COLO668 (cell line): ENCODE measurements at regions not wholly inside any gene's neighbourhood (a gene's known extent, or its start where the extent isn't known, plus 50 kb on each side); places are given as distances from the start of the nearest gene placed in this dataset.
A peak's percentile ranks its signal among the peaks of the same experiment; 100 is the strongest.
"Not testable (repeated sequence)": the region's sequence is repeated elsewhere in the genome, so short reads cannot be mapped to it uniquely, and the experiment has no call there.

ENCODE experiments used
- DNase-seq: peaks from one replicate; lab custom pipeline; 2025; ENCODE audit not compliant: unreplicated experiment; lab: John Stamatoyannopoulos, UW

DNA sequence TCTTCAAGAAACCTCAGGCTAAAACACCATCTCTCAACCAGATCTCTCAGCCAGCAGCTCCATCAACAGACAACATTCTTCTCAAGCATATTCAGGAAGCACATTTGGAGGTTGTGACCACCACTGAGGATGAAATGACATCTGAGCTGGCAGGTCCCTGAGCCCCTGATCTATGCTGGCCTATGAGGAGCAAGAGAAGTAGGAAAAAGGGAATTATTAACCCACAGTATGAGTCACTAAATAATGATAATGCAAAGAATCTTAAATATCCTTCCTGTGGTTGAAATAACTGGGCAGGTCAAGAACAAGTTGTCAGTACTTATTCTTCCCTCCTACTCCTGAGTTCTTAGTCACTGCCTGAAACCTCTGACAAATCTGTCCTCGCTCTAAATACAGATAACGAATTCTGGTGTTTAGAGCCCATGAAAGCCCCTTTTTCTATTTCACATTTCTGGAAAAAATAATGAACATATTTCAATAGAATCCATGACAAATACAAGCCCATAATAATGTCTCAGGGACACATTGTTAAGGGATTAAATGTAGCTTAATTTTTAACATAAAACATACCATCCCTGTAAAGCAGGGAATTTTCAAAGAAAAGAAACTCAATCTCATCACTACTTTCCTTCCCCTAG, 225.8 kb upstream of the IRS2 start:
- DNase-seq = no peak

DNA sequence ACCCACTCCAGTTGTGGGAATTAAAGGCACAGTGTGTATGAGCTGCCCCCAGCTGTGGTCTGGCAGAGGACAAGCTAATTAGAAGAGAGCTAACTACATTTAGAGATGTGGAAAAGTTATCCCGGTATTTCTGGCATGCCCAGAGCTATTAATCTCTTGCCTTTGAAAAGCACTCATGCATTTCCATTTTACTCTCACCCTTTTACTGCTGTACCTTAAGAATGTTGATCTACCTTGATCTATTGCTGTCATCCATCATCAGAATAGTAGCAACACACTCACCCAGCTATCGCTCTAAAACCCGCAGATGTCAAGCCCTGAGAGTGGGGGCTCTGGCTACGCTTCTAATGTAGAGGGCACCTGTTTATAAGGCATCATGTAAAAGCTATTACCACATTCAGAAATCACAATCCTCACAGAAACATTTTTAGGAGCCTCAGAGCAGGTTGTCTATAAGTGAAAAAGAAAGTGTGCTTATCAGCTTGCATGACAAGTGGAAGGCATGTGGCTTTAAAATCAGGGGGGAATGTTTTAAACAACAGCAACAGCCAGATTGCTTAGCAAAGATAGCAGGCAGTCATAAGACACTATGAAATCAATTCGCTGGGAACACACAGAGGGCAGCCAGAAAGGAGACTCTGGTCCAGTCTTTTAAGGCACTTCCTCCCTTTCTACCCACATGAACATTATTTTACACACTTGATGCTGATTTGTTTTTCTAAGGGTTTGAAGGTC, 224.2 kb upstream of the IRS2 start:
- peak; percentile 48 for DNase-seq

DNA sequence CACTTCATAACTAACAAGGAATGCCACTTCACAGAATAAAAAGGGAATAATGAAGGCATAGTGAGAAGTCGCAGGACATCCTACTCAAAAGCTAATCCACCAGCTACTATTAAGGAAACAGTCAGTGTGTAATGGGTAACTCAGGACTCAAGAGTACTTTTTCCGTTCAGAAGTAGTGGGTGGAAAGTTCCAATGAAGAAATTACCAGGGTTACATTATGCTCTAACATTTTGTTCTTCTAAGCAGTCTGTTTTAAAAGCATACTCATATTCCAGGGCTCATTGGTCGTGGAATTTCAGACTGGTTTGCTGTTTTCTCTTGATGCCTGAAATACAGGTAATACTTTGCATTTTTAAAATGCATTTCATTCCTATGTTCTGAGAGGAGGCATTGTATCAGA, 222.4 kb upstream of the IRS2 start:
- no peak for DNase-seq

DNA sequence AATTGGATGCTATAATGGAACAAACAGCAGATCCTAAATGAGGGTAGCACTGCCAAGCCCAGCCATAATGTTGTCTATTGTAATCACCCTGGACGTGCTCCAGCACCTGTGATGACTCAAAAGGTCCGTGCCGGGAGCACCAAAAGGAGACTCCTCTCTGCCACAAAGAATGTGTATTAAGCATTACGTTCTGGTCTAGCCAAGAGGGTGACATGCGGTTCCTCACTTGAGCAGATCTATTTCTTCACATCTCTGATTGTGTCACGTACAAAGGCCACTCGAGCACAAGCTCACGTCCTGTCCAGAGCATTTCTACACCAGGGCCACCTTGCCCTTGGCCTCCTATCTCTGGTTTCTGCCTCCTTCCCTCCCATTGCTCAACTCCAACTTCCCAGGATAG, 219.9 kb upstream of the IRS2 start:
- peak; percentile 68 for DNase-seq

DNA sequence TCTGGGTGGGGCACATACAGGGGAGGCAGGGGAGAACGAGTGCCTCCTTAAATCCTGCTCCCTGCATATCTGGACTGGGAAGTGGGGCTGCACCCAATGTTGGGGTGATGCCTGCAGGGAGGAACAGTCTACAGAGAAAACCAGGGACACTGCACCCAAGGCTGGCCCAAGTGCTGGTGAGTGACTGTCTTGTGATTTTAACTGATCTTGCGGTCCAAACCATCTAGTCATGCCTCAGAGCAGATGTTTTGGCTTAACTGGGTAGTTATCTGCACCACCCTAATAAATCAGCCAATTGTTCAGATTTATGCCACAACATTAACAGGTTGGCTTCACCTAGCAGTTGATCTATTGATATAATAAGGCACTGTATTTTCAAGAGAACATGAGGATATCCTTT, 219.2 kb upstream of the IRS2 start:
- no peak for DNase-seq

DNA sequence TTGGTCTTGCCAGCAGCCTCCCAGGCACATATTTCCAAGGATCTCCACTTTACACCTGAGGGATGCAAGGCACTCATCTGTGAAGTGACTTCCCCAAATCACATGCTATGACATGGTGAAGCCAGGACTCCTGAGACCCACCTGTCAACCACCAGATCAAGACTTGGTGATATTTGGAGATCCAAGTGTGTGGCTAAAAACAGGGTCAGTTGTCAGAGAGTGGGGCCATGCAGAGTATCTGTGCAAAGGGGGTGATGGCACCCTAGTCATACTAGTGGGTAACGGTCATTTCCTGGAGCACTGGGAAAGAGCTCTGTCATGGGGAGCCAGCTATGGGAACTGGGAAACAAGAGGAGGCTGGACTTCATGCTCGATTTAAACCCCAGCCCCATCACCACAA, 218.4 kb upstream of the IRS2 start:
- no peak for DNase-seq

DNA sequence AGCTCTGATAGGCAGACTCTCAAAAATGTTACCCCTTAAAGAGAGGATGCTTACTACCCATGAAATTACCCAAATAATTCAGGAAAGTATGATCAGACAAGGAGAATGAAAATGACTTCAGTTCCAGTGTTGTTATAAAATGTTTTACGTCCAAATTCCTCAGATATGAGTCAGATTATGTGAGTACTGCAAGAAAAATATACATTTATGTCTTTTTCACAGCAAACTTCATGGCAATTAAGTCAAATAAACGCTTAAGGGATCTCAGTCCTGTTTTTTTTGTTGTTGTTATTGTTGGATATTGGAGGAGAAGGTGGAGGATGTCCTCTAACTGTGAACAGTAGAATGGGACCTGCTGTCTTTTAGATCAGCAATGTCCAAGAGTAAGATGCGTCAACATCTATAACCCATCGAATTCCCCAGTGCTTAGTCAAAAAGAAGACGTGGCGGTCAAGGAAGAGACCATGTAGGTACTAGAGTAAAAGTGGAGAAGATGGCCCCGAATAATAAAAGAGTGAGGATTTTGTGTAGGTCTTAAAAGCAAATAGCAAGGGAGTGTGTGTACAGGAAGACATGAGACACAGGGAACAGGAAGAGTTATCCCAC, 215.4 kb upstream of the IRS2 start:
- no peak for DNase-seq

DNA sequence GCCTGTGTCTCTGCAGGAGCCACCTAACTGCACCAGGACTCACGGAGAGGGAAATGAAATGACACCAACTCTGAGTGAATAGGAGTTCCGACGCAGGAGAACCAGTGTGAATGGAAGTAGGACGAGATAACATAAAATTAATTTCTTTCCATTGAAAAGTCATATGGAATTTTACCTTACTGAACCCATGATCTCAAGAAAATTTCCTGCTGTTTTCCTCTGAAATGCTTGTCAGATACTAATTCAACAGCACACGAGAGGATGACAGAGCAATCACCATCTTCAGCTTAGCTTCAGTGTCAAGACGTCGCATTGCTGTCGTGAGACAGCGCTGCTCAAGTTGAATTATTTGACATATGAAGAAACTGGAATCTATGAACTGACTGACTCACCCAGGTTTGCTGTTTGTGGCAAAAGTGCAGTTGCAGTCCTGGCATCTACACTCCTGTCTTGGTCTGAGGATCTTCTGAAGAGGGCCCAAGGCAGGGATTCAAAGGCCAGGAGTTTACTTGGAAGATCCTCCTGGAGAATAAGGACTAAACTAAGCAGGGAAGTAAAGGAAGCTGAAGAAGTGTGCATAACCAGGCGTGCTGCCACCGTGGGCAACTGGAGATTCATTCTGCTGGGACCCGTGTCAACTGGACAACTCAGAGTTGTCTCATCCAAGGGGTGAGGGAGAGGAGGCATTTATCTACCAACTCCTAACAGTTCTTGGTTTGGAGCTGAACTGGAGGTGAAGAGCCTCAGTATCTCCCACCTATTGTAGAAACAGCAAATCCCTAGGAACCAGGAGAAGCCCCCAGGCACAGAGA, 214.4 kb upstream of the IRS2 start:
- DNase-seq = no peak

DNA sequence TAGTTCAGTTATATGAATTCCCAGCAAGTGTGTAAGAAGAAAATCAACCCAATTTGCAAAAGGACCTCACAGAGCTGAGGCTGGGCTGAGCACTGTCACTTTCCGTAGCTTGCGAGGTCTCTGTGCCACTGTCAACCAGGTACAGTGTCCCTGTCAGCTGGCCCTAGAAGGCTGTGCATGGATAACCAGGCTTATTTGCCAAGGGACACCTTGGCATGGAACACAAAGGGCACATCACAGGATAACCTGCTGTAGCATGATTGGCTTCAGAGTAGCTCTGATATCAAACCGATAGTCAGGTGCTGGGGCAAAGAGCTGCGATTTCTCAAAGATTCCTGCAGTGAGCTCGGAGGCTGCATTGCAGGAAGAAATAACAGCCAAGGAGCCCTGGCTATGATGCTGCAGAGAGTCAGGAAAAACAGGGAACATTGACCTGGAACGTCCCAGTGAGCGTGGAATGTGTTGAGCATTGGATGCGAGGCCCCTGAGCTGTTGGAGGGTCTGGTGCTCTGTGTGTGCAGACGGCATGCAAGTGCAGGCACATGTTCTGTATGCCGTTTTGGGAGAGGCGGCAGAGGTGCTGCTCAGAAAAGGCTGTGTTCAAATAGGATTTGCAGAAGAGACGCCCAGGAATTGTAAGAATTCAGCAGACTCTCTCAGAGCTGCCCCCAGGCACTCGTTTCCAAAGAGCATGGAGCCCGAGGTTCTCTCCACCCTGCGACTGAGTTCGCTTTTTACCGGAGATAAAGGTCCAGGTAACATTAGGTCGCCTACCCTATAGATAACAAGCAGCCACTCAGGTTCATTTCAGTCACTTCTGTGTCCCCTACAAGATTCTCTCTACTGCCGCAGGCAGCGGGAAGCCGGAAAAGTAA, 213.5 kb upstream of the IRS2 start:
- no peak for DNase-seq

DNA sequence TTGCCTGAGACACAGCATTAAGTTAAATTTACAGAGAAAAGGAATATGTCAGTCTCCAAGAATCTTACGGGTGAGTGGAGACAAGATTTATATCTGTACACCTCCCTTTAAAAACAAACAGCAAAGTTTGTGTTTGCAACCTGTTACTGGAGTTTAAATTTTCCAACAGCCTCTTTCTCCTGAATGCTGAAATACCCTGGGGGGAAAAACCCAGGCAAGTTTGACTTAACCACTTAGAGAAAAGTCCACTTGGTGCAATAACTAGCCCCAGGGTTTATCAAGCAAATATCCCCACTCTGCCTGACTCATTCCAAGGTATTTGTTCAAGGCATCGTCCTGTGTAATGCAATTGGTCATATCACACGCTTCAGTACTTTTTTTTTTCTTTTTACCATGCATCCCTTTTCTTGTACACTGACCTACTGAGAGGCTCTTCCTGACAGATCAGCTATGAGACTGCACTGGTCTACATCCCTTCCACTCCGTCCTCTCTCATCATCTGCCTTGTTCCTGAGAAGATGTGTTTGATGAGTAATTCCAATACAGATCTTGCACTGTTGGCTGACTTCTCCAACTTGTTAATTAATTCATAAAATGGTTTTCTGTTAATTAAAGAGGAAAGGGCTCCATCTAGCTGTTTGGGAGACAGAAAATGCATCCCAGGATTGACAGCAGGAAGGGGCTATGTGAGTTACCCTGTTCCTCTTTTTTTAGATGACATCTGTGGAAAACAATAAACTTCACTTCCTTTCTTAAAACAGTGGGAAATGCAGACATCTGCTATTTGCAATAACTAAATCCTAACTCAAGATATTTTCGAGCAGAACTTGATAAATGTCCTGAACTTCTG, 212.5 kb upstream of the IRS2 start:
- DNase-seq = no peak

DNA sequence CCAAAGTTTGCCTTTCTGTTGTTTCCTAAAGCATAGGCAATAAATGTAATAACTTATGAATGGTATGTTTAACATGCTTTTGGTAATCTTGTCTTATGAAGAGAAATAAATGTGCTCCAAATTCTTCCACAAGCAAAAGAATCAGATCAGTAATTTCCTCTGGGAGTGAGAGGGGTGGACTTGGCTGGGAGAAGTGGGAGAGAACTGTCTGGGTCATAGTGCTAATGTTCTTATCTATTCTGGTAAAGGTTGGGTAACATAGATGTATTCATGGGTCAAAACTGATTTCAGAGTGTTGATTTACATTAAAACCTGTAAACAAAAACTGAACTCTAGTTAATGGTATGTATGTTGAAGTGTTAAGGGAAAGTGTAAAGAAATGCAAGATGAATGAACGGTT, 211.7 kb upstream of the IRS2 start:
- no peak for DNase-seq

DNA sequence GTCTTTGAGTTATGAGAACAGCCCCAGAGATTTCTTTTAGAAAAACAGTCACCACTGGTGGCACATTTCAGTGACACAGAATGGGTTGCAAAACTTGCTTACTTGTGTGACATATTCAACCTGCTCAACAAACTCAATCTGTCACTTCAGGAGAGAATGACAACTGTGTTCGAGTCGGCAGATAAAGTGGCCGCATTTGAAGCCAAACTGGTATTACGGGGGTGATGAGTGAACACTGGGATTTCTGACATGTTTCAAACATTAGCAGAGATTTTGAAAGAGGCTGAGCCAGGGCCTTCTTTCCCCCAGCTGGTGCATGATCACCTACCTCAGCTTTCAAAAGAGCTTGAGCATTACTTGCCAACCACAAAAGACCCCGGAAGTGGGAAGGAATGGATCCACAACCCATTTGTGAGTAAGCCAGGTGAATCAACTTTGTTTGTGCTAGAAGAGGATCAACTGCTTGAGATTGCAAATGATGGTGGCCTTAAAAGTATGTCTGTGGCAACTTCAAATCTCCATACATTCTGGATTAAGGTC, 210.7 kb upstream of the IRS2 start:
- not testable (repeated sequence) for DNase-seq

DNA sequence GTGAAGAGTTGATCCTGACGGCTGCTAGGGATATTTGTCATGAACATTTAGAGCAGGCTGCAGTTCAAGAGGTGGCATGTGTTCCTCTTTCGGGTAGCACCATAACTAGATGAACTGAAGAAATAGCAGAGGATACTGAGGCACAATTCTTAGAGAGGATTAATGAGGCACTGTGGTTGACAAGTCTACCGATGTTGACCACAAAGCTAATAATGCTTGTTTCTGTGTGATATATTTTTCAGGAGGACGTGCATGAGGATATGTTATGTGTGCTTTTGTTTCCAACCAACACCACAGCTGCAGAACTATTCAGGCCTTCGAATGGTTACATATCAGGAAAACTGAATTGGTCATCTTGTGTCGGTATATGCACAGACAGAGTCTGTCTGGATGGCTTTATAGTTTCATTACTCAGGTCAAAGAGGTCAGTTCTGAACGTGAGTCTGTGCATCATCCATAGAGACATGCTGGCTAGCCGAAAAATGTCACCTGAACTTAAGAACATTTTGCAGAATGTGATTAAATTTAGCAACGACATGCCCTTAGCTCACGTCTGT, 210.1 kb upstream of the IRS2 start:
- DNase-seq = no peak

DNA sequence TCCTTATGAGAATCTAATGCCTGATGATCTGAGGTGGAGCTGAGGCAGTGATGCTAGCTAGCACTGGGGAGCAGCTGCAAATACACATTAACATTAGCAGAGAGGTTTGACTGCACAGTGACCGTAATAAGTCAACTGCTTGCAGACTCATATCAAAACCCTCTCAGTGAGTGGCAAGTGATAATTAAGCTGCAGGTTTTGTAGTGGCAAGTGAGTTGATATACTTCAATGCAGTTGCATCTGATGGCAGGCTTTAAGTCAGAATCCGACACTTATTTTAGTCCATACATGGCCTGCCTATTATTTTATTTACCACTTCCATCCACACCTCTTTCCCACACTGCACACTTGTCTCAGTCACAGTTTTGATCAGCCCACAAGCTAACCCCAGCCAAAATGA, 209.2 kb upstream of the IRS2 start:
- no peak for DNase-seq

DNA sequence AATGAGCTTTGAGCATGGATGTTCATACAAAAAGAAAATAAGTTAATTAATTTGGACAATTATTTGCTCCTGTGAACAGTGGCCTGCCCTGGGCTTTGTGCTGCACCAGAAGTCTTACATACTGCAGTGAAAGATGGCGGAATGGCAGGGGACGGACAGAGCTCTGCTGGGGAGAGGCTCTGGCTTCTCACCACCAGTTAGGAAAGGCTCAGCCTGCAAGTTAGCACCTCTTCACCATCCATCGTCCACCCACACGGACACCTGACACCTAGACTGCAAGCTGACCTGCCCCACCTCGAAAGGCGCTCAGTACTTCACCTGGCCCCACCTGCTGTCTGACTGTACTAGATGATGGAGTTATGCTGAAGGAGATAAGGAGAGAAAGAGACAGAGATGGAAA, 203.9 kb upstream of the IRS2 start:
- DNase-seq = peak; percentile 27

DNA sequence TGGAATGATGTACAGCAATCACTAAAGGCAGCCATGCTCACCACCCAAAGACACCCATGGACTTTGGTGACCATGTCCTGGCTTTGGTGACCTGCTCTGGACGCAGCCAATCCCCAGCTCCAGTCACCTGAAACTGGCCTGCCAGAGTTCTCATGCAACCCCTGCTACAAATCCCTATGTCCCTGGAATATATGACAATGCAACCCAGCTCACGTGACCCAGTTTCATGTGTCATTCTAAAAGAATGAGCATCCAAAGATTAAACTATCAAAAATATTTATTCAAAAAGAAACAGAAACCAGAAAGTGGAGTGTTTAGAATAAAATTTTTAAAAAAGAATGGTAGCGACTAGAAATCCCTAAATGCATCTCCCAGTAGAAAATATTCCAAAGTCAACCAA, 203.3 kb upstream of the IRS2 start:
- no peak for DNase-seq

DNA sequence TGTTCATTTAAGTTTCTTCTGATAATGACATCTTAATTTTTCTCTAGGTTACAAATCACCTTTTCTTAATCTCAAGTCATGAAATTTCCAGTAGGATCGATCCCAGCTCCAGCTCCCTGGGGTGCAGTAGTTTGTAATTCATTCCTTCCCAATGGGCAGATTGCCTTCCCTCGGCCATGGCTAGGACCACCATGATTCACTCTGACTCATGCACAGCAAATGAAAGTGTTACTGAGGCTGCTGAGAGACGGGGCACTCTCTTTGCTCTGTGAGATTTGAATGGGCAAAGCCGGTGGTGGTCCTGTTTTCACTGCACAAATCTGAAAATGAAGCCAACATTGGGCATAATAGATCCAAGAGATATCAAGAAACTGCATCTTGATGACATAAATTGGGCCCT, 202.8 kb upstream of the IRS2 start:
- DNase-seq = no peak

DNA sequence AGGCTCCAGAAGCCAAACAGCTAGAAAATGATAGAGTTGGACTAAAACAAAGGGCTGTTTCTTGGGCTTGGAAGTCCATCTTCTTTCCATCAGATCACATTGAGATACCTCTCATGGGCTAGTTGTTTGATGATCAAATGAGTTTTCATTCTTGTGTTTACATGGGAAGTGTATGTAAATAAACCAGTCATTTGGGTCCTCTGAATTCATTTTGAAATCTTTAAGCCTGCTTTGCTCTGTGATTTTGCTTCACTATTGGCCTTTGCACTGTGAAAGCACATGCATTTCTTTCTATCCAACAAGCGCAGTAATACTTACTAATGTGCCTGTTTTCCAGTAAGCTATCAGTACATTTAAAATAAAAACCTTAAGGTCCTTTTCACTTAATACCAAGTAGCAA, 200.5 kb upstream of the IRS2 start:
- no peak for DNase-seq

DNA sequence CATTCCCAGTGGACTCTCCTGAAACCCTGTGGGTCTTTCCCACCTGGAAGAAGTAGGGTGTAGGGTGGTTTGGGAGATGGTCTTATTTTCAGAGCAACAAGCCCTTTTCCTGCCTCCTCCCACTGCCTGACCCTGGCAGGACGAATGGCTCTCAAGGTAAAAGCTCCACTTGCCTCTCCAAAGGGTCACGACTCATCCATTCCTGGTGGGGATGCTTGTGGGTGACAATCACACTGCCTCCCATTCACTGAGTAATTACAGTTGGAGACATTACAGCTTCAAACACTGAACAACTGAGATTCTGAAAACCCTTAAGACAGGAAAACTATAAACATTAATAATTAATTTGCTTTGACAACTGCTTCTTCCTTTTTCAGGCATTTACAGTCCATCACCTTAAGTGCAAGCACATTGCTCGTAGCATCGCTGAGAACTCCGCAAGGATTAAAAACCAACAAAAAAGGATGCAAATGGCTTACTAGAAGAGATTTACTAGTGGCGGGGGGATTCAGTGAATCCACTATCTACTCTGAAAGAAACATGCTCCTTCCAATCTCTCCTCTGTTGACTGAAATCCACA, 199.6 kb upstream of the IRS2 start:
- DNase-seq = no peak
